Fibroblast of skin of scalp (primary cell): ENCODE measurements at regions not wholly inside any gene's neighbourhood (a gene's known extent, or its start where the extent isn't known, plus 50 kb on each side); places are given as distances from the start of the nearest gene placed in this dataset.
A peak's percentile ranks its signal among the peaks of the same experiment; 100 is the strongest.
"Not testable (repeated sequence)": the region's sequence is repeated elsewhere in the genome, so short reads cannot be mapped to it uniquely, and the experiment has no call there.

ENCODE experiments used
- DNase-seq: peaks from one replicate; pipeline ENCODE4 v3.0.0-alpha.2; 2013

- DNase-seq, result no peak
Measured at GRCh38 chr12:131229426-131230339, 276.0 kb downstream of the ADGRD1 start.

GRCh38 chr12:131230340-131231031 lies 276.8 kb downstream of the ADGRD1 start:
- no peak for DNase-seq

GRCh38 chr12:131231032-131231980 lies 277.6 kb downstream of the ADGRD1 start:
- no peak for DNase-seq

- no peak for DNase-seq
Measured at GRCh38 chr12:131232036-131232435, 278.3 kb downstream of the ADGRD1 start.

GRCh38 chr12:131232872-131233271 lies 279.2 kb downstream of the ADGRD1 start:
- DNase-seq, result not testable (repeated sequence)

GRCh38 chr12:131233850-131234789 lies 280.4 kb downstream of the ADGRD1 start:
- not testable (repeated sequence) for DNase-seq

GRCh38 chr12:131234841-131235271 lies 281.1 kb downstream of the ADGRD1 start:
- DNase-seq, result not testable (repeated sequence)

GRCh38 chr12:131235871-131236271 lies 282.2 kb downstream of the ADGRD1 start:
- no peak for DNase-seq

- no peak for DNase-seq
Measured at GRCh38 chr12:131239384-131240094, 285.8 kb downstream of the ADGRD1 start.

GRCh38 chr12:131241517-131241916 lies 287.8 kb downstream of the ADGRD1 start:
- no peak for DNase-seq

GRCh38 chr12:131242741-131243496 lies 289.2 kb downstream of the ADGRD1 start:
- peak; percentile 28 for DNase-seq

GRCh38 chr12:131244157-131244688 lies 290.5 kb downstream of the ADGRD1 start:
- DNase-seq, result not testable (repeated sequence)

GRCh38 chr12:131245161-131245560 lies 291.5 kb downstream of the ADGRD1 start:
- not testable (repeated sequence) for DNase-seq

GRCh38 chr12:131245564-131246355 lies 292.1 kb downstream of the ADGRD1 start:
- no peak for DNase-seq

- not testable (repeated sequence) for DNase-seq
Measured at GRCh38 chr12:131247026-131247725, 293.5 kb downstream of the ADGRD1 start.

GRCh38 chr12:131247875-131248274 lies 294.2 kb downstream of the ADGRD1 start:
- DNase-seq, result not testable (repeated sequence)

GRCh38 chr12:131249246-131250027 lies 295.7 kb downstream of the ADGRD1 start:
- no peak for DNase-seq
